GM19328 (cell line): ENCODE measurements at regions not wholly inside any gene's neighbourhood (a gene's known extent, or its start where the extent isn't known, plus 50 kb on each side); places are given as distances from the start of the nearest gene placed in this dataset.

ENCODE experiments used
- ATAC-seq: cut with Tn5 transposase; IDR thresholded peaks from one replicate; pipeline ENCODE4 v1.9.1; 2021; ENCODE audit warnings: mild to moderate bottlenecking, moderate library complexity; ENCODE audit not compliant: unreplicated experiment

DNA sequence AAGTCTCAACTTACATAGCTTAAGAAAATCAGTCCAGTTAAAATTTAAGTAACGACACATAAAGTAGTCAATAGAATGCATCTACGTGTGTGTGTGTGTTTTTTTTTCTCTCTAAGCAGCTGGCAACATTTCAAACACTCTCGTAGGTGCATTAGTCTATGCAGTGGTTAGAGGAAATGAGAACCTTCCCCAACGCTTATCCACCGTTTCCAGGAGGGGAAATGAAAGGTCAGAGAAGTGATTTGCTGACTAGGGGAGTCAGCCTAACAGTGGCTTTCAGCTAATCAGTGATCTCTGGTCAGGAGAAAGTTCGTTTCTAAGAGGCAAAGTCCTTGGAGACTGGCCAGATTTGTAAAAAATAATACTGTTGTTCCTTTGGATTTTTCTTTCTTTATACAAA lies 806.6 kb downstream of the C6orf118 start:
- no peak for ATAC-seq

DNA sequence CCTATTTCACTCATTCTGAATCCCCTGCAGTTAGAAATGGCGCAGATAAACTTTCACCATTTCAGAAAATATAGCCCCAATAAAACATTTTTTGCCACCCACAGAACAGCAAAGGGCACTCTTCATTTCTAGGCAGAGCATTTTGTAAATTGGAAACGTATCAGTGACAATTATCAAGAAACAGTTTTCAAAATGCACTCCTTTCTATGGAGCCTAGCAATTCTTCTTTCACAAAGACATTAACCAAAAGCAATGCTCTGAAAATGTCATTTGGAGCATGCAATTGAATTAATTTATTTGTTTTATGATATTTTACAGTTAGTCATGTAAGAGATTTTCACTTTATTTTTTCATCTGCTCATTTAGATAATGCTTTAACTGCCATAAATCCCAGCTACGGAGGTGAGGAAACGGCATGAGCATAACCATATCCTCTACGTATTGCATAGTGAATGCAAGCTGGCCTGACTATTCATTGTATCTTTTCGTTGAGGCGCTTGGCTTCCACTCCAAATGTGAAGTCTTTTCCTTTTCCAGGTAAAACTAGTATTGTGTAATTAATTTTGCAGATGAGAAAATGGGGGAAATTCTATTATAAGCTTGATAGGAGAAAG lies 813.4 kb downstream of the C6orf118 start:
- ATAC-seq: no peak

GRCh38 chr6:164478426-164478825 lies 831.0 kb downstream of the C6orf118 start:
- ATAC-seq: no peak

DNA sequence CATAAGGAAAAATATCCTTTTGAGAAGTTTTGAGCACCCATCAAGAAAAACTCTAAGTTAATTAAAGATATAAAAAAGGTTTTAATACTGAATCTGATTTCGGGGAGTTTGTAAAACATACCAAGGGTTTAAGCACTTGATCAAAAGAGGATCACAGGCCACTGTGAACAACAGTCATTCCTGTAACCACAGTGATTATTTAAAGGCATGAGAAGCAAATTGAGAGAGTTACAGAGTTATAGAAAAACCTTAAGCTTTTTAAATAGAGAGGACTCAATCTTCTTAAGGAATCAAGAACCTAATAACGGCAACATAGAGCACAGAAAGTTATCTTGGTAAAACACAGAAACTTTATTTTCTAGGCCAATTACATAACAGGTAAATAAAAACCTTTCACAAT lies 831.6 kb downstream of the C6orf118 start:
- ATAC-seq: no peak

DNA sequence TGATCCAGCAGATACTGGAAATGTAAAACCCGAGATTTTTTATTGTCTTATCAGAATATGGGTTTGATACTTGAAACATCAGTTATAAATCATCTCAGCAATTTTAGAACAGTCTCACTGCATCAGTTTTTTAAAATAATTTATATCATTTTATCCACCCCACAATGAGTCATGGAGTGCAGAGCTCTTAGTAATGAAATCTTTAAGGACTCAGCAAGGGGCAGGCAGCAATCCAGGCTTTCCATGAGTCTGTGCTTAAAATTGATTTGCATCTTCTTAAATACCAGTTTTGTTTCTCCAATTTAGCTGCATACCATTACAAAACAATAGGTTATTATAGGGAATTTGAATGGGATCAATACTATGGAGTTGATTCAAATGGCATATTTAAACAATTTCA lies 832.3 kb downstream of the C6orf118 start:
- no peak for ATAC-seq

DNA sequence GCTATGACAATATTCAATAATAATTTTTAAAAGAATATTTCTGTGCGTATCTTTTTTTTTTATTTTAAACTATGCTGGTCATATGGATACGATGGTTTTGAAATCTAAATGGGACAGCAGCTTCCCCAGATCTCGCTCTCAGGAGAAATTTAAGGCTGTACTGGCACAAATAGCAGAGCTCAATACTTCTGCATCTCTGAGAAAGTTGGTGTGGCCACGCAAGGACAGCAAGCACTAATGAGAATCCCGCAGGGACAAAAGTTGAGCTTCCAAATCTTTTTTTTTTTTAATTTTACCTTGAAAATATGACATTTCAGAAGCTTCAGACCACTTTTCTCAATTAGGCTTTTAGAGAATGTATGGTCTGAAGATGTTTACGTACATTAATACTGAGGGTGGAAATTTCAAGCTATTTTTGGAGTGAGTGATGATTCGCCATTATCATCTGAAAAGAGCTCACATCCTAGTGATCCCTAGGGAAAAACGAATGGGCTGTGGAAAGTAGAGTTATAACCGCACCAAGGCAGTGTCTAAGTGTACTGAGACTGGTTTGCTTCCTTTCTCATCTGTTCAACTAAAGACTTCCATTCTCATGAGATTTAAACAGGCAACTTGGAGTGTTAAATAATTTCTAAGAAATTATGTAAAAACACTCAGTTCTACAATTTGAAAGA lies 840.0 kb downstream of the C6orf118 start:
- ATAC-seq: no peak

- no peak for ATAC-seq
These were observed 853.6 kb downstream of the C6orf118 start for GRCh38 chr6:164455835-164456234.

- no peak for ATAC-seq
These were observed 855.6 kb downstream of the C6orf118 start for GRCh38 chr6:164453835-164454234.

GRCh38 chr6:164442572-164442971 lies 866.8 kb downstream of the C6orf118 start:
- ATAC-seq: no peak

DNA sequence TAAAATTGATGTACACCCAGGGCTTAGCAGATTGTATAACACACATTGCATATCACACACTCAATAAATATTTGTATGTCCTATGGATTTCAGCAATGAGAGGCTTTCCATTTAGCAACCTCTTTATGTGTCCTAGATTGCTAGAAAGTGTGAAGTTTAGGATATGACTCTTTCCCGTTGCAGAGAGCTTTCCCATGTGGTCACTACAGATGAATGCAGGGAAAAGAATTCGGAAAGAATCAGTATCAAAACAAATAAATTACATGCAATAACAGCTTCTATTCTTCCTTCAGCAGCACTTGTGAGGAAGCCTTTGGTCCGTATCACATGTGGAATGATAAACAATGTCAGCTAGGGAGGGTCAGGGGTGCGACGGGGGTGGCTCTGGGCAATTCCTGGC lies 870.1 kb downstream of the C6orf118 start:
- ATAC-seq: no peak

DNA sequence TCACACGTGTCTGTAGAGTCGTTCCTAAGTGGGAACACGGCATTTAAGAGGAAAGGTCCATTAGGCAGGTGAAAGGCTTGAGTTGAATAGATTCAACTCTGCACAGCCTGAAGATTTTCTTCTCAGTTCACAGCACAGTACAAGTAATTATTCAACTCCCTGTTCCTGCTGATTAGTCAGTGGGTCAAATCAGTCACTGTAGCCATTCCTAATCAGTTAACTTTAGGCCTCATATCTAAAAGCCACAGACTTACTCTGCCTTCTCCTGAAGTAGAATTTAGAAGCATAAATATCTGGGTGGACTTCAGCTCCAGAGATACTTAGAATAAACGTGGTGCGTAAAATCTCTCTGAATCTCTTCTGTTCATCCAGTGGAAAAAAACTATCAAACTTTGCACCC lies 872.4 kb downstream of the C6orf118 start:
- ATAC-seq: no peak

- ATAC-seq: no peak
These were observed 881.5 kb downstream of the C6orf118 start for GRCh38 chr6:164427728-164428402.

GRCh38 chr6:164424489-164424888 lies 884.9 kb downstream of the C6orf118 start:
- ATAC-seq: no peak

DNA sequence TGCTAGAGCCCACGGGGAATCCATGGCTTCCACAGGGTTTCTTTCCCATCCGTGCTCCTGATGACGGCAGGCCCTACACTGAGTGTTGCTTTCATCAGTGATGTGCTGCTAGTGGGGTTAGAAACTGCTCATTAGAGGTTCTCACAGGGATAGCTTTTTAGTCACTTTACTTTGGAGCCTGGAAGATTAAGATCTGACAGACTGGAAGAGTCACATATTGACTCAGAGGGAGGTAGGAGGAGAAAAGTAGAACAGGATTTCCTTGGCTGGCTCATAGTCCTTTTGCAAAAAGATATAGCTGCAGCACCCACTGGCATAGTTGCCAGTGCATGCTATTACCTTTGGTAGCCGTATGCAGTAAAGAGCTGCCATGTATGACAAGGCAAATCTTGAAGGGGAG lies 890.3 kb downstream of the C6orf118 start:
- no peak for ATAC-seq

DNA sequence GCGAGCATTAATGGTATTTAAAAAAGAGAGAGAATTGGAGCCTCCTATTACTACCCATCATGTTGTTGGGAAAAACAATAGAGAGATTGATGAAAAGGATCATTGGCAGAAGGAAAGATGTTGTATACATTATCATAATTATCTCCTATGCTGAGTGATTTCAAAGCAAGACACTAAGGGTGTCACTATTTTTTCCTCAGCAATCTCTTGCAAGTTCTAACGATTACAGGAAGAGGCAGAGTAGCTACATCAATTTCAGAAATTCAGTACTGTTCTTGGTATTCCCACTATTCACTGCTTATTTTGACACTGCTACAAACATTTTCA lies 891.2 kb downstream of the C6orf118 start:
- no peak for ATAC-seq

- ATAC-seq: no peak
These were observed 891.7 kb downstream of the C6orf118 start for GRCh38 chr6:164417537-164418261.

GRCh38 chr6:164415832-164416563 lies 893.4 kb downstream of the C6orf118 start:
- ATAC-seq: no peak

DNA sequence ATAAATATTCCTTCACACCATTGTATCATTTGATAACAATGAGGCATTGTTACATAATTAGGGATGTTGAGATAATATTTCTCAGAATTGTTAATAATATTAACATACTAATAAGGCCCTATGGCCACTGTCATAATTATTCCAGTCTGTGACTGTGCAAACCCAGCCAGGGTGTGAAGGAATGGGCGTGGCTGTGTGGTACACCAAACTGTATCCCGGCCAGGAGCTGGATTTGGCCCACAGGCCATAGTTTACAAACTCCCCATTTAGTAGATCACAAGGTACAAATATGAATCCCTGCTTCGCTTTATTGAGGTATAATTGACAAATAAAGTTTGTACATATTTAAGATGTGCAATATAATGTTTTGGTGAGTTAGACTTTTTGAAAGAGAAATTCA lies 894.7 kb downstream of the C6orf118 start:
- no peak for ATAC-seq

DNA sequence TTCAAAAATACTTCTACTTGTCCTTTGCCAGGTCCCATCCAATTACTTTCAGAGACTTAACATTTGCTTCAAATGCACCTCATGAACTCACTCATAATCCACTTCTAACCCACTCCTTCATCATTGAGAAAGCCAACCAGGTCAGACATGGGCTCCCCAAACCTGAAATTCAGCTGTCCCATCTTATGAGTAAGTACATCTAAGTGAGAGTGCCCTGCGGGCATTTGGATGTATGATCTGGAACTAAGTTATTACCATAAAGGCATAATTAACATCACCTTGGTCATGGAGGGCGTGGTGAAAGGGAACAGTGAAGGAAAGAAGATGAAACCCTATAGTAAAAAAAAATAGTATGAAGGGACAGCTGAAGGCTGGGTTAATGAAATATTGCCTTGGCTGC lies 896.8 kb downstream of the C6orf118 start:
- no peak for ATAC-seq

GRCh38 chr6:164410017-164410416 lies 899.4 kb downstream of the C6orf118 start:
- no peak for ATAC-seq

DNA sequence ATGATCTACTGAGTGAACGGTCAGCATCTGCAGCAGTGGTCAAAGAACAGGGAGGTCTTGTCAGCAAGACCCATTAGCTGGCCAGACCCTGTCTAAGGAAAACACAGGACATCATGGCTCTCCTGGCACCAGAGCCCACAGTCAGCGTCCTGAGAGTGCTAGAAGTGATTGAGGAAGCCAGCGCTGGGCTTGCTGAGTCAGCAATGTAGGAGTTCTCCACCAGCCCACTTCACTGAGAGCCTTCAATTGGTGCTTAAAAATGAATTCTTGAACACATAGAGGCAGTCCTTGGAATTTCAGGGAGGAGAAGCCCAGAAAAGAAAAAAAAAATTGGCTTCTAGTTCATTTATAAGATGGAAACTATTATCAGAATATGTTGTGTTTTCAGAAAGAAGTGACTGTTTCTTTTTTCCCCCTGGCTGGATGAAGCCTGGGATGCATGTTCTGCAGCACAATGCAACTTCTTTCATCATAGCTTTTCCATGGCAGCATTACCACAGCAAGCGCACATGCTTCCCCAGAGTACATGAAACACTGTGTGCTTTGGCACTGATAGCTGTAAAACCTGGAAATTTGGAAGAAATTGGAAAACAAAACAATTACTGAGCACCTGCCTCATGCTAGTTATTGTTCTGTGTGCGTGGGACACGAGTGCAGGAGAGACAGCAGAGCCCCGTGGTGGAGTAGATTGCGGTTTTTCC lies 899.9 kb downstream of the C6orf118 start:
- no peak for ATAC-seq
